ENCODE measurements at regions not wholly inside any gene's neighbourhood (a gene's known extent, or its start where the extent isn't known, plus 50 kb on each side); places are given as distances from the start of the nearest gene placed in this dataset.

GRCh38 chr2:67686254-67686653 lies 289.1 kb downstream of the ETAA1 start:
- peaks cover 6% of the 10 kb centered on the region for H3K27me3 ChIP-seq (replicated peaks; ENCODE audit: control insufficient read depth, insufficient read depth, low read length)
- no peak for DNase-seq (ENCODE audit: low read depth)
- H3K9ac ChIP-seq (ENCODE audit: low read length), result no peak overlapping the region
- H3K36me3 ChIP-seq (ENCODE audit: control insufficient read depth, insufficient read depth, low read length, severe bottlenecking), result no peaks in the 10 kb centered on the region
- H3K9me3 ChIP-seq (ENCODE audit: control insufficient read depth, low read length), result no peaks in the 10 kb centered on the region
- H3K4me1 ChIP-seq (ENCODE audit: control insufficient read depth, insufficient read depth, low read length), result no peaks in the 10 kb centered on the region
- no peak overlapping the region for H3K4me3 ChIP-seq (ENCODE audit: low read length)

DNA sequence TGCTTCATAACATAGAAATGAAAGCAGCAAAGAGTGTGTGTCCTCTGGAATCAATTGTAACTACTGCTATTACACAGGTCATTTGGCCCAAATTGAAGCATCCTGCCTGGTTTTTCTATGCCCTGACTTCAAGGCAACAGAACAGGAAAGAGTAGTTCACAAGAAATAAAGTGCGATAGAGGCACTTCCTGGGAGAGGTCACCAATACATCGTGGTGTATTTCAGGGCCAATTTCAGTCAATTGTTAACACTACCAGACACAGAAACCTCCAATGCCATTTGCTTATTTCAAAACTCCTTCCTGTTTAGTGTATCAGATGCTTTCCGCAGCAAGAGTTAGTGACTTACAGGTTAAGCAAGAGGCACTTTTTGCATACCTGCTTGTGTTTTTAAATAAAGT lies 292.1 kb downstream of the ETAA1 start:
- DNase-seq (ENCODE audit: low read depth), result no peak
- Histone ChIP-seq H3K4me3 (ENCODE audit: low read length) (no peak overlapping the region), H3K9me3 (ENCODE audit: control insufficient read depth, low read length) (no peaks in the 10 kb centered on the region), H3K27me3 (replicated peaks; ENCODE audit: control insufficient read depth, insufficient read depth, low read length) (peaks cover 9% of the 10 kb centered on the region), H3K4me1 (ENCODE audit: control insufficient read depth, insufficient read depth, low read length) (no peaks in the 10 kb centered on the region), H3K9ac (ENCODE audit: low read length) (no peak overlapping the region), H3K36me3 (ENCODE audit: control insufficient read depth, insufficient read depth, low read length, severe bottlenecking) (no peaks in the 10 kb centered on the region)

DNA sequence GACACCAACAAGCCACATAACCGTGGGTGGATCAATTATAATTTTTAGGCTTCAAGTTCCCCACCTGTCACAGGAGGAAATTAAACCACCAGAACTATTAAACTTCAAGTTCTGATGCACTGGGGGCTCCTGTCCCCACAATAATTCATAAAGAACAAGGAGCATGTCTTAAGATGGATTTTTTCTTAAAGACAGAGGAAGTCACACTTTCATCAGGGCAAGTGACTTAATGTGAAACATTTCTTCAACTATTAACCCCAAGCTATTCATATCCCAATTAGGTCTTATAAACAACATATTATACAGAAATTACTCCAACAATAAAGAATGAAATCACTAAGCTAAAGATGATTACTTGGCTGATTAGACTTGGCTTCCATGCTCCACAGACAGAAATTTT lies 292.5 kb downstream of the ETAA1 start:
- Histone ChIP-seq H3K9ac (ENCODE audit: low read length) (no peak overlapping the region), H3K4me3 (ENCODE audit: low read length) (no peak overlapping the region), H3K4me1 (ENCODE audit: control insufficient read depth, insufficient read depth, low read length) (no peaks in the 10 kb centered on the region), H3K27me3 (replicated peaks; ENCODE audit: control insufficient read depth, insufficient read depth, low read length) (peaks cover 9% of the 10 kb centered on the region), H3K9me3 (ENCODE audit: control insufficient read depth, low read length) (no peaks in the 10 kb centered on the region), H3K36me3 (ENCODE audit: control insufficient read depth, insufficient read depth, low read length, severe bottlenecking) (no peaks in the 10 kb centered on the region)
- DNase-seq (ENCODE audit: low read depth), result no peak

DNA sequence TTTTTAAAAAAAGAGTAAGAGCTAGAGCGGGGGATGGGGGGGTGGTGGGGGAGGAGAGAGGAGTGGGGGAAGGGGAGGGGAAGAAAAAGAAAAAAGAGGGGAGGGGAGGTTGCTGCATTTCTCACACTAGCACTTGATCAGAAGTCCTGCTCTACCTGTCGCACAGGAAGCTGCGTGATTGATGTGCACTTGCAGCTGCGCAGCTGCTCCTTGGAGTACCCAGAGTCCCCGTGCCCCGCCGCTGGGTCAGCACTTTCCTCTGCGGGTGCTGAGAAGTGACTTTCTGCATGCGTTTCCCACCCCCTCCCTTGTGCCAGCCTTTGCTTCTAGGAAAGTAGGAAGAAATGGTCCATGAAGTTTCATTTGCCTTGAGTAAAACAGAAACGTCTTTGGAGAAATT lies 297.3 kb downstream of the ETAA1 start:
- no peak overlapping the region for H3K4me3 ChIP-seq (ENCODE audit: low read length)
- H3K9ac ChIP-seq (ENCODE audit: low read length), result no peak overlapping the region
- H3K4me1 ChIP-seq (ENCODE audit: control insufficient read depth, insufficient read depth, low read length), result no peaks in the 10 kb centered on the region
- H3K36me3 ChIP-seq (ENCODE audit: control insufficient read depth, insufficient read depth, low read length, severe bottlenecking), result no peaks in the 10 kb centered on the region
- no peak for DNase-seq (ENCODE audit: low read depth)
- peaks cover 7% of the 10 kb centered on the region for H3K27me3 ChIP-seq (replicated peaks; ENCODE audit: control insufficient read depth, insufficient read depth, low read length)
- no peaks in the 10 kb centered on the region for H3K9me3 ChIP-seq (ENCODE audit: control insufficient read depth, low read length)

DNA sequence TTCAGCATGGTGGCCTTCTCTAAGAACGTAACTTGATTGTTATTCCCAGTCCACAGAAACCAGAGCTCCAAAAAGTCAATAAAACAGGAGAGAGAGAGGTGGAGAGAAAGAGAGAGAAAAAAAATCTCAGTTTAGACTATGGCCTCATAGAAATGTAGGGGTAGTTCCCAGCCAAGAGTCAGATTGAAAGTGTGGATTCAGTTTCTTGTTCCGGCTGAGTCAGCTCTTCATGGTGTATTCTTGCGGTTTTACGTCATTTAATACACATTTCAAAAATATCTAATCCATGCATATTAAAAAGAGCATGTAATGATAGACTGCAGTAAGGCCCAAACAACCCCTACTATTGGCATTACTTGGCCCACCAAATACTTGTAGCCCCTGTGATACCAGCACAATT lies 303.9 kb downstream of the ETAA1 start:
- Histone ChIP-seq H3K27me3 (replicated peaks; ENCODE audit: control insufficient read depth, insufficient read depth, low read length) (no peaks in the 10 kb centered on the region), H3K36me3 (ENCODE audit: control insufficient read depth, insufficient read depth, low read length, severe bottlenecking) (no peaks in the 10 kb centered on the region), H3K4me3 (ENCODE audit: low read length) (no peak overlapping the region), H3K9me3 (ENCODE audit: control insufficient read depth, low read length) (no peaks in the 10 kb centered on the region), H3K9ac (ENCODE audit: low read length) (no peak overlapping the region), H3K4me1 (ENCODE audit: control insufficient read depth, insufficient read depth, low read length) (no peaks in the 10 kb centered on the region)
- no peak for DNase-seq (ENCODE audit: low read depth)

- H3K9ac ChIP-seq (ENCODE audit: low read length), result no peak overlapping the region
- no peak for DNase-seq (ENCODE audit: low read depth)
- no peaks in the 10 kb centered on the region for H3K9me3 ChIP-seq (ENCODE audit: control insufficient read depth, low read length)
- no peaks in the 10 kb centered on the region for H3K27me3 ChIP-seq (replicated peaks; ENCODE audit: control insufficient read depth, insufficient read depth, low read length)
- H3K4me1 ChIP-seq (ENCODE audit: control insufficient read depth, insufficient read depth, low read length), result no peaks in the 10 kb centered on the region
- no peaks in the 10 kb centered on the region for H3K36me3 ChIP-seq (ENCODE audit: control insufficient read depth, insufficient read depth, low read length, severe bottlenecking)
- H3K4me3 ChIP-seq (ENCODE audit: low read length), result no peak overlapping the region
Observed at GRCh38 chr2:67702284-67702683, 305.2 kb downstream of the ETAA1 start.

DNA sequence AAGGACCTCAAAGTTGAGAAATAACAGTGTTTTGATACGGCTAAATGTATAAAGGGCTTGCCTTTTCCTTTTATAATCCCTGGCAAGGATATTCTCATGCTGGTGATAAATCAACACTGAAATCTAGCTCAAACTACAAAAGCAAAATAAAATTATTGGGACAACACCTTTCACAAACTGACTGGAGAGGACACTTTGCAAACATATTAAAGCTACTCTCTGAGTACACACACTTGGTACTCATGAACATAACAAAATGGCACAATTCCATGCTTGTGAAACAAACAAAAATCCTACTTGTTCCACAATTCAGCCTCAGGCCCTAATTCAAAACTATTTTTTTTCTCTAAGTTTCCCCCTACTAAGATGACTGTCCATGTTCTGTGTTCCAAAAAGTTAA lies 305.8 kb downstream of the ETAA1 start:
- Histone ChIP-seq H3K27me3 (replicated peaks; ENCODE audit: control insufficient read depth, insufficient read depth, low read length) (no peaks in the 10 kb centered on the region), H3K4me3 (ENCODE audit: low read length) (no peak overlapping the region), H3K36me3 (ENCODE audit: control insufficient read depth, insufficient read depth, low read length, severe bottlenecking) (no peaks in the 10 kb centered on the region), H3K4me1 (ENCODE audit: control insufficient read depth, insufficient read depth, low read length) (no peaks in the 10 kb centered on the region), H3K9ac (ENCODE audit: low read length) (no peak overlapping the region), H3K9me3 (ENCODE audit: control insufficient read depth, low read length) (no peaks in the 10 kb centered on the region)
- no peak for DNase-seq (ENCODE audit: low read depth)

DNA sequence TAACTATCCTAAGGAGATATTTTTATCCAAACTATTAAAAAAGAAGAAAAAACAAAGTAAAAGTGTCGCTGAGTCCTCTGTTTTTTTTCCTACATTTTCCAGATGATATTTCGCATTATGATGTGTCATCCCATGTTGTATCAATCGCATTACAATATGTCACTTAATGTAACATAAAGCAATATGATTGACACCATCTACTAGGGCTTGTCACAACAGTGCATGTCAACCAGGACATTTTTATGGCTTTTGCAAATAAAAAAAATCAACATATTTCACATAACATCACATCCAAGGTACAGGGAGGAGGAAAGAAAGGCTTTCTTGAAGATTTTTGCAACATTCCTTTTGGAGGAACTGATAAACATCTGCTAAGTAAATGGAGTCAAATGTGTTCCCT lies 308.9 kb downstream of the ETAA1 start:
- H3K9me3 ChIP-seq (ENCODE audit: control insufficient read depth, low read length), result no peaks in the 10 kb centered on the region
- no peak overlapping the region for H3K9ac ChIP-seq (ENCODE audit: low read length)
- H3K27me3 ChIP-seq (replicated peaks; ENCODE audit: control insufficient read depth, insufficient read depth, low read length), result no peaks in the 10 kb centered on the region
- H3K36me3 ChIP-seq (ENCODE audit: control insufficient read depth, insufficient read depth, low read length, severe bottlenecking), result no peaks in the 10 kb centered on the region
- H3K4me1 ChIP-seq (ENCODE audit: control insufficient read depth, insufficient read depth, low read length), result no peaks in the 10 kb centered on the region
- H3K4me3 ChIP-seq (ENCODE audit: low read length), result no peak overlapping the region
- no peak for DNase-seq (ENCODE audit: low read depth)

- H3K4me1 ChIP-seq (ENCODE audit: control insufficient read depth, insufficient read depth, low read length), result no peaks in the 10 kb centered on the region
- H3K27me3 ChIP-seq (replicated peaks; ENCODE audit: control insufficient read depth, insufficient read depth, low read length), result no peaks in the 10 kb centered on the region
- H3K36me3 ChIP-seq (ENCODE audit: control insufficient read depth, insufficient read depth, low read length, severe bottlenecking), result no peaks in the 10 kb centered on the region
- no peak overlapping the region for H3K9ac ChIP-seq (ENCODE audit: low read length)
- no peak for DNase-seq (ENCODE audit: low read depth)
- H3K9me3 ChIP-seq (ENCODE audit: control insufficient read depth, low read length), result no peaks in the 10 kb centered on the region
- H3K4me3 ChIP-seq (ENCODE audit: low read length), result no peak overlapping the region
Observed at GRCh38 chr2:67707896-67708295, 310.8 kb downstream of the ETAA1 start.

- no peaks in the 10 kb centered on the region for H3K4me1 ChIP-seq (ENCODE audit: control insufficient read depth, insufficient read depth, low read length)
- no peaks in the 10 kb centered on the region for H3K36me3 ChIP-seq (ENCODE audit: control insufficient read depth, insufficient read depth, low read length, severe bottlenecking)
- H3K9ac ChIP-seq (ENCODE audit: low read length), result no peak overlapping the region
- no peaks in the 10 kb centered on the region for H3K27me3 ChIP-seq (replicated peaks; ENCODE audit: control insufficient read depth, insufficient read depth, low read length)
- no peak overlapping the region for H3K4me3 ChIP-seq (ENCODE audit: low read length)
- no peak for DNase-seq (ENCODE audit: low read depth)
- no peaks in the 10 kb centered on the region for H3K9me3 ChIP-seq (ENCODE audit: control insufficient read depth, low read length)
Observed at GRCh38 chr2:67709835-67710234, 312.7 kb downstream of the ETAA1 start.

- H3K4me1 ChIP-seq (ENCODE audit: control insufficient read depth, insufficient read depth, low read length), result no peaks in the 10 kb centered on the region
- no peak for DNase-seq (ENCODE audit: low read depth)
- no peaks in the 10 kb centered on the region for H3K27me3 ChIP-seq (replicated peaks; ENCODE audit: control insufficient read depth, insufficient read depth, low read length)
Observed at GRCh38 chr2:67712484-67712883, 315.4 kb downstream of the ETAA1 start.

GRCh38 chr2:67713376-67713775 lies 316.2 kb downstream of the ETAA1 start:
- DNase-seq (ENCODE audit: low read depth), result no peak

More at GRCh38 chr2:67712484-67712883, 315.4 kb downstream of the ETAA1 start:
- no peaks in the 10 kb centered on the region for H3K36me3 ChIP-seq (ENCODE audit: control insufficient read depth, insufficient read depth, low read length, severe bottlenecking)
- H3K9ac ChIP-seq (ENCODE audit: low read length), result no peak overlapping the region
- H3K4me3 ChIP-seq (ENCODE audit: low read length), result no peak overlapping the region
- H3K9me3 ChIP-seq (ENCODE audit: control insufficient read depth, low read length), result no peaks in the 10 kb centered on the region

More at GRCh38 chr2:67713376-67713775, 316.2 kb downstream of the ETAA1 start:
- H3K4me3 ChIP-seq (ENCODE audit: low read length), result no peak overlapping the region
- no peaks in the 10 kb centered on the region for H3K9me3 ChIP-seq (ENCODE audit: control insufficient read depth, low read length)
- peaks cover 1% of the 10 kb centered on the region for H3K4me1 ChIP-seq (ENCODE audit: control insufficient read depth, insufficient read depth, low read length)
- H3K36me3 ChIP-seq (ENCODE audit: control insufficient read depth, insufficient read depth, low read length, severe bottlenecking), result no peaks in the 10 kb centered on the region
- no peak overlapping the region for H3K9ac ChIP-seq (ENCODE audit: low read length)
- H3K27me3 ChIP-seq (replicated peaks; ENCODE audit: control insufficient read depth, insufficient read depth, low read length), result no peaks in the 10 kb centered on the region

Measured in adipocyte (in vitro differentiated cells).